Stimulated activated CD4-positive, alpha-beta T cell treated with anti-CD3 and anti-CD28 coated beads, TNF-alpha, amount 100 ng/mL, for 4 hours (primary cell): ENCODE measurements at regions not wholly inside any gene's neighbourhood (a gene's known extent, or its start where the extent isn't known, plus 50 kb on each side); places are given as distances from the start of the nearest gene placed in this dataset.
"Not testable (repeated sequence)": the region's sequence is repeated elsewhere in the genome, so short reads cannot be mapped to it uniquely, and the experiment has no call there.

Source experiments
- DNase-seq, 3 experiments: peaks; one replicate each; pipeline ENCODE4 v3.0.0-alpha.2; 2020; ENCODE audit warnings: low read depth in 3 of 3

DNA sequence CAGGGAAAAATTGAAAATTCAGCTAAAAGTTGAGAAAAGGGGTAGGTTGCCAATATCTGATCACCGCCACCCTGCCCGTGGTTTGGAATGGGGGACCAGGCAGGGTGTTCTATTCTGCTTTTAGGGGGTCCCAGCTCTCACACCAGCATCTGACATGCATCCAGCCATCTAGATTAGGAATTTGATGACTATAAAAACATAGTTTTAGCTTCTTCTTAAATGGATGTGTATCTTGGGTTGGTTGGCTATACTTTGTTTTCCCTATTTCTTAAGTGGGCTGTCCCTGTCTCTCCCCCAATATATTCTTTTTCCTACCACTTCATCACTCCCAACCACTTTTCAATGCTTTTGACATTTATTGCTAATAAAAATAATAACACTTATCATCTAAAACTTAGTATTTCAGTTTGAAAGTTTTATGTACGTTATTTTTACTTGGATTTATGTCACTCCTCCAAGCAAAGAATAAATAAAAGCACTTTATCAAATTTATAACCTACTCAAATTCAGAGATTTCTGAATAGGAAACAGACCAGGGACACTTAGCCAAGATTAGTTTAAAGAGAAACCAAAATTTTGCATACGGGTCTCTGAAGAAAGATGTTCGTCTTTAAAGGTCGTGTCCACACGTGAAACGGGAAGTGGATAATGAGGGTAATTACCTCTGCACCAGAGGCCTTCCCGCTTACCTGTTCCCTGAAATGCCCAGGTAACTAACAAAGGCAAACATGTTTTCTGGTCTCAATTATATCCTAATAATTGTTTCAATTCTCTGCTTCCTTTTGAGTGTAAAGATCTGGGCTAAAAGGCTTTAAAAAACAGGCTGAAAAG lies 233.2 kb upstream of the AUTS2 start:
- no peak for DNase-seq

GRCh38 chr7:69365651-69366192 lies 232.6 kb upstream of the AUTS2 start:
- no peak for DNase-seq

GRCh38 chr7:69367780-69368179 lies 230.5 kb upstream of the AUTS2 start:
- no peak for DNase-seq

GRCh38 chr7:69373171-69374043 lies 224.9 kb upstream of the AUTS2 start:
- no peak for DNase-seq

DNA sequence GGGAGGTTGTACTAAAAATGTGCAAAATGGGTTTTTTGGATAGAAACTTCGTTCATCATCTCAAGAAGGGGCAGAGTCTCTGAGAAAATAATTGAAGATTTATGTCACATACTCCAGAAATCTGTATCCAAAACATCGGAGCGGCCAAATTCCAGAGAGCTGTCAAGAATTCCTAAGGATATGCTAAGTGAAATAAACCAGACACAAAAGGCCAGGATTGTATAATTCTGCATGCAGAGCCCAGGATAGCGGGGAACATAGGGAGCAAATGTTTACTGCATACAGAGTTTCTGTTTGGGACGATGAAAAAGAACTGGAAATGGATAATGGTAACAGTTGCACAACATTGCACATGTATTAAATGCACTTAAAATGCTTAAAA lies 224.2 kb upstream of the AUTS2 start:
- no peak for DNase-seq

DNA sequence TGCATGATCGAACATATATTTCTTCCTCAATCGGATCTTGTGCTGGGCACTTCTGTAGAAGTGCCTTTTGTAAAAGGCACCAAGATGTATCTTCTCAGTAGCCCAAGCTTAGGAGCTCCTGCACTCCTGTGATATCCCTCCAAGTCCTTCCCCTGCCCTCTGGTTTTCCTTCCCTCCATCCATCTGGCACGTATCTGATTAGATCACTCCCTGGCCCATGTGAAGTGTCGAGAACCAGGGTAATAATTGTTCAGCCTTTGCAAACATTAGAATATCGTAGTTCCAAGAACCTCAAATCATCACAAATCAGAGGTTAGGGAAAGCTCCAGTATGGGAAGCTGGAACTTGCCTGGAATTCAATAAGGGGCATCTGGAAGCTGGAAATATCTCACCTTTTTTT lies 221.1 kb upstream of the AUTS2 start:
- no peak for DNase-seq

- DNase-seq, result no peak
Observed at GRCh38 chr7:69388452-69389137, 209.7 kb upstream of the AUTS2 start.

DNA sequence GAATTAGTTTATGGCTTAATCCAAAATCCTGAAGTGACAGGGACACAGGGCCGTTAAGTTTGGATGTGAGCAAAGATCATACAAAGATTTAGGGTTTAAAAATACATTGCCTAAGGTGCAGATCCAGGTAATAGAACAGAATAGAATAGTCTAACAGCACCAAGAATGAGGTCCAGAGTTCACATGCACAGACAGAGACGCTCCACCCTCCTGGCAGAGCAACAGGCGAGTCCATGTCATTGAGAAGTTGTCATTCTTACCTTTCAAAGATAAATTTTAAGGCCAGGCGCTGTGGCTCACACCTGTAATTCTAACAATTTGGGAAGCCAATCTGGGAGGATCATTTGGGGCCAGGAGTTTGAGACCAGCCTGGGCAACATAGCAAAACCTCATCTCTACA lies 209.1 kb upstream of the AUTS2 start:
- DNase-seq, result no peak

DNA sequence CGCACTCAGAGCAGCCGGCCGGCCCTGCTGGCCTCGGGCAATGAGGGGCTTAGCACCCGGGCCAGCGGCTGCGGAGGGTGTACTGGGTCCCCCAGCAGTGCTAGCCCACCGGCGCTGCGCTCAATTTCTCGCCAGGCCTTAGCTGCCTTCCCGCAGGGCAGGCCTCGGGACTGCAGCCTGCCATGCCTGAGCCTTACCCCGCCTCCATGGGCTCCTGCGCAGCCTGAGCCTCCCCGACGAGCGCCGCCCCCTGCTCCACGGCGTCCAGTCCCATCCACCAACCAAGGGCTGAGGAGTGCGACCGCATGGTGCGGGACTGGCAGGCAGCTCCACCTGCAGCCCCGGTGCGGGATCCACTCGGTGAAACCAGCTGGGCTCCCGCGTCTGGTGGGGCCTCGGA lies 204.4 kb upstream of the AUTS2 start:
- not testable (repeated sequence) for DNase-seq

DNA sequence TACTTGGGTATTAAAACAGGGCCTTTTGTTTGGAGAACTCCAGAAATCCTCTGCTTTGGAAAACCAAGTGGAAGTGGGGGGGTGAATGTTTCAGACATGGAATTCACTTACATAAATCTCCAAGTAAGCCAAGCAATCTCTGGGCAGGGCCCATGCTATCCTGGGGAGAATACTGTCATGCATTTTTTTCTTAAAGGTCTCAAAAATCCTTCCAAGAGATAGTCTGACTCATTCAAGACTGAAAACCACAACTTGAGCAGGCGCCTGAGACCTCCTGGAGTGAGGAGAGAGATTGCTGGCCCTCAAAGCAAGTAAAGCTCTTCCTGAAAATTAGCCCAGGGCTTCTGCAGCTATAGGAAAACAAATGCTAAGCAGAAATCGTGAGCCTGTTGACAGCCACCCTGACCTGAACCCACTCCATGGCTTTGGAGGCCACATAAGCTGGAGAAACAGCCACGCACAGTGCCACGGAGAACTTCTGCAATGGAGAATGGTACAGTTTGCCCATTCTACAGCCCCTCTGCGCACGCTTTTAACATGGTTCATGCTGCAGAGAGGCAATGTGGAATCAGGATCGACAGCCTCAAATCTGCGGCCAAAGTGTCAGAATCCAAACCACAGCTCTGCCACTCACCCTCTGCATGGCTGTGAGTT lies 203.1 kb upstream of the AUTS2 start:
- no peak for DNase-seq

- DNase-seq, result no peak
Observed at GRCh38 chr7:69398986-69399385, 199.3 kb upstream of the AUTS2 start.

DNA sequence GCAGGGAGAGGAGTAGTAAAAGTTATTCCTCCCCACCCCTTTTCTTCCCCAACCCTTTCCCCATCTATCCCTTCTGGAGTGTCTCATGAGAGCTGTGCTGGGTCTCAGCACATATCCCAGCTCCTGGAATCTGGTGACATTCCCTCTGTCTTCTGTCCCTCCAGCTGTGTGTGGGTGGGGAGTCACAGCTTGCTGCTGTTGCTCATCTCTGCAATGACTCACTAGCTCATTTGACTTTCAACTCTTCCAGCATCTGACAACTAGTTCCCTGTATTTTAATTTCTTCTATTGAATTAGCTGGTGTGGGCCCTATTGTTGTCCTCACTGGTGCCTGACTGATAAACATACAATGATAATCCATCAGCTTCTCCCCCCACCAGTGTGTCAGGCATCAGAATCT lies 198.9 kb upstream of the AUTS2 start:
- no peak for DNase-seq

DNA sequence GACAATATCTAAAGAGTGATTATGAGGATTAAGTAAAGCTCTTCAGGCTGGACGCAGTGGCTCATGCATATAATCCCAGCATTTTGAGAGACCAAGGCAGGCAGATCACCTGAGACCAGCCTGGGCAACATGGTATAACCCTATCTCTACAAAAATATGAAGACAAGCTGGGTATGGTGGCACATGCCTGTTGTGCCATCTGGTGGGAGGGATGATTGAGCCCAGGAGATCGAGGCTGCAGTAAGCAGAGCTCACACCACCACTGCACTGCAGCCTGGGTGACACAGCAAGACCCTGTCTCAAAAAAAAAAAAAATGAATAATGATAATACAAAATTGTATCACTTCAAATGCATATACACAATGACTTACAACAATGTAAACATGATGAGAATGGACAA lies 195.6 kb upstream of the AUTS2 start:
- DNase-seq, result no peak

GRCh38 chr7:69403169-69403568 lies 195.1 kb upstream of the AUTS2 start:
- no peak for DNase-seq

DNA sequence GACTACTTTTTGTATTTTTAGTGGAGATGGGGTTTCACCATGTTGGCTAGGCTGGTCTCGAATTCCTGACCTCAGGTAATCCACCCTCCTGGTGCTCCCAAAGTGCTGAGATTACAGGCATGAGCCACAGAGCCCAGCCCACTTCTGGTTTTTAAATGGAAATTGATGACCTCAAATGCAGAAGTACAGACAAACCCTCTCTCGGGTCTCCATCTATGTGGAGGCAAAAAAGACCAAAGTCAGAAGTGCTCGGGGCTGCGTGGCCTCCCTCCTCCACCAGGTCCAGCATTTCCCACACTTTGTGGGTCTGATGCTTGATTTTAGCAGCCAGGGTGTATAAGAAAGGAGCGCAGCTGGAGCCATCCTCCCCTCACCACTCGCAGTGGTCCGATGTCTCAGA lies 187.3 kb upstream of the AUTS2 start:
- no peak for DNase-seq

GRCh38 chr7:69411466-69411865 lies 186.8 kb upstream of the AUTS2 start:
- no peak for DNase-seq

DNA sequence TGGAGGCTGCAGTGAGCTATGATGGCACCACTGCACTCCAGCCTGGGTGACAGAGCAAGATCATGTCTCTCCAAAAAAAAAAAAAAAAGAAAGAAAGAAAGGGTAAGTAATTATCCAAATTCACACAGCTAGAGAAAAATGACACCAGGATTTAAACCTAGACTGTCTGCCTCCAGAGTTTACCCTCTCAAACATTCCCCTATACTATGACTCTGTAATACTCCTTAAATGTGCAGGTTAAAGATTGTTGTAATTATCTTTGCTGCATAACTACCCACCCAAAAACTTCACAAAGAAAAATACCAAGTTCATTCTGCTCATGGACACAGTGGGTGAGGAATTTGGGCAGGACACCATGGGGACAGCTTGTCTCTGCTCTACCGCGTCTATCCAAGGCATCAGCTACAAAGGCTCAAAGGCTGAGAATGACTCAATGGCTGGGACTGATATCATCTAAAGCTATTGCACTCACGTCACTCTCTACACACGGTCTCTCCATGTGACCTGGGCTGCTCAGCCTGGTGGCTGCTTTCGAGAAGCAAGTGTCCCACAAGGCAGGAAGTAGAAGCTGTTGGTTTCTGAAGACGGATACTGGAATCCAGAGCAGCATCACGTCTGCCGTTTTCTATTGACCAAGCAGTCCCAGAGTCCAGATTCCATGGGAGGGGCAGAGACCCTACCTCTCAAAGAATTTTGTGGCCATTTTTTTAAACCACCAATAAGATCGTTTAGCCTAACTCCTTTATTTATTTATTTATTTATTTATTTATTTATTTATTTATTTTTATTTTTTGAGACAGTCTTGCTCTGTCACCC lies 185.7 kb upstream of the AUTS2 start:
- DNase-seq, result no peak

DNA sequence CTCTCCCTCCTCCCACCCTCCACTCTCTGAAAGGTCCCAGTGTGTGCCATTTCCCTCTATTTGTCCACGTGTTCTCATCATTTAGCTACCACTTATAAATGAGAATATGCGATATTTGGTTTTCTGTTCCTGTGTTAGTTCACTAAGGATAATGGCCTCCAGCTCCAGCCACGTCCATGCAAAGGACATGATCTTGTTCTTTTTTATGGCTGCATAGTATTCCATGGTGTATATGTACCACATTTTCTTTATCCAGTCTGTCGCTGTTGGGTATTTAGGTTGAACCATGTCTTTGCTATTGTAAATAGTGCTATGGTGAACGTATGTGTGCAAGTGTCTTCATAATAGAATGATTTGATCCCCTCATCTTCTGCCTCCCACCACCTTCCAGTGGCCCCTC lies 183.7 kb upstream of the AUTS2 start:
- no peak for DNase-seq

- DNase-seq, result no peak
Observed at GRCh38 chr7:69418869-69419670, 179.2 kb upstream of the AUTS2 start.

DNA sequence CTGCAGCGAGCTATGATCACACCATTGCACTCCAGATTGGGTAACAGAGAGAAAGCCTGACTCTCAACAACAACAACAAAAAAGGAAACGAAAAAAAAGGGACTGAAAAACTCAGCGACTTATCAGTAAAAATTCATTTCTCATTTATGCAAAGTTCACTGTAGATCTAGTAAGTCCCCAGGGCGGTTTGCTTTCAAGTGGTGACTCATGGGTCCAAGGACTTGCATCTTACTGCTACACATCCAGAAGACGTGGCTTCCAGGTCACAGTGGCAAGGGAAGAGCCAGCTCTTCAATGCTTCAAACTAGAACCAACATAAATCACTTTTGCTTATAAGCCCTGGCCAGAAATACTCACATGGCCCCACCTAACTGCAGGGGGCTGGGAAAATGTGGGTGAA lies 178.3 kb upstream of the AUTS2 start:
- no peak for DNase-seq
